Keratinocyte (primary cell): ENCODE measurements at regions not wholly inside any gene's neighbourhood (a gene's known extent, or its start where the extent isn't known, plus 50 kb on each side); places are given as distances from the start of the nearest gene placed in this dataset.

Source experiments
- DNase-seq: peaks from one replicate; pipeline ENCODE4 v3.0.0-alpha.2; 2011; ENCODE audit warnings: low read depth, missing footprints, low spot score
- FAIRE-seq: peaks from 2 replicates; lab custom pipeline; 2011; peaks lifted over from hg19 to GRCh38; lab: Jason Lieb, UNC
- H2AFZ ChIP-seq: 2 replicates; pipeline ENCODE4 v1.6.0; 2012; ENCODE audit warnings: low read length, control low read depth, inconsistent platforms; ENCODE audit not compliant: control insufficient read depth
- H3K27ac ChIP-seq: 2 replicates; pipeline ENCODE4 v1.5.1; 2011; ENCODE audit warnings: low read length; ENCODE audit not compliant: control insufficient read depth, insufficient read depth
- H3K27me3 ChIP-seq: 3 replicates; pipeline ENCODE4 v1.6.0; 2011; ENCODE audit warnings: low read length; ENCODE audit not compliant: control insufficient read depth, insufficient read depth; ENCODE audit errors: extremely low read depth
- H3K36me3 ChIP-seq, 2 experiments: 2 replicates in 1 of 2; 3 replicates in 1 of 2; pipeline ENCODE4 v1.5.1; 2011; ENCODE audit warnings: low read length in 2 of 2, mild to moderate bottlenecking in 1 of 2; ENCODE audit not compliant: control insufficient read depth in 2 of 2, insufficient read depth in 2 of 2; ENCODE audit errors: extremely low read depth in 1 of 2
- H3K4me1 ChIP-seq: 3 replicates; pipeline ENCODE4 v1.5.1; 2011; ENCODE audit warnings: low read length; ENCODE audit not compliant: control insufficient read depth, insufficient read depth; ENCODE audit errors: extremely low read depth
- H3K4me2 ChIP-seq: 3 replicates; pipeline ENCODE4 v1.6.0; 2011; ENCODE audit warnings: low read depth, low read length; ENCODE audit not compliant: control insufficient read depth, insufficient read depth; ENCODE audit errors: extremely low read depth
- H3K4me3 ChIP-seq, 3 experiments: fragments of 200-600 bp in 1 of 3; sonication (generic) in 1 of 3; 2 replicates in 2 of 3; 3 replicates in 1 of 3; pipeline ENCODE4 v1.5.1; 2011 to 2016; ENCODE audit warnings: low read length in 3 of 3, mild to moderate bottlenecking in 3 of 3, control low read depth in 2 of 3, inconsistent platforms in 1 of 3, low read depth in 1 of 3, mixed read lengths in 1 of 3, mixed run types in 1 of 3, moderate library complexity in 1 of 3; ENCODE audit not compliant: control insufficient read depth in 2 of 3, insufficient read depth in 2 of 3; ENCODE audit errors: extremely low read depth in 1 of 3
- H3K79me2 ChIP-seq: 2 replicates; pipeline ENCODE4 v1.6.0; 2012; ENCODE audit warnings: low read length; ENCODE audit not compliant: control insufficient read depth, insufficient read depth
- H3K9ac ChIP-seq: 3 replicates; pipeline ENCODE4 v1.6.0; 2011; ENCODE audit warnings: low read length; ENCODE audit not compliant: control insufficient read depth, insufficient read depth; ENCODE audit errors: extremely low read depth
- H3K9me1 ChIP-seq: 3 replicates; pipeline ENCODE4 v1.6.0; 2011; ENCODE audit warnings: low read length; ENCODE audit not compliant: control insufficient read depth, insufficient read depth; ENCODE audit errors: extremely low read depth
- H3K9me3 ChIP-seq: 2 replicates; pipeline ENCODE4 v1.5.1; 2012; ENCODE audit warnings: low read depth, low read length; ENCODE audit not compliant: control insufficient read depth
- H4K20me1 ChIP-seq: 3 replicates; pipeline ENCODE4 v1.6.0; 2011; ENCODE audit warnings: low read length; ENCODE audit not compliant: control insufficient read depth, insufficient read depth; ENCODE audit errors: extremely low read depth
- CTCF ChIP-seq, 3 experiments: IDR thresholded peaks in 1 of 3; conservative IDR thresholded peaks in 1 of 3; optimal IDR thresholded peaks in 1 of 3; 2 replicates in 2 of 3; 3 replicates in 1 of 3; pipeline versions ENCODE3 to v1.5.1; 2011; ENCODE audit warnings: low read length in 3 of 3, mild to moderate bottlenecking in 3 of 3, moderate library complexity in 2 of 3, control low read depth in 1 of 3, inconsistent platforms in 1 of 3; ENCODE audit not compliant: insufficient read depth in 2 of 3; ENCODE audit errors: extremely low read depth in 1 of 3
- EZH2 ChIP-seq: IDR thresholded peaks from one replicate; pipeline ENCODE4 v1.6.1; 2012; ENCODE audit warnings: inconsistent platforms, mild to moderate bottlenecking, low read length, moderate library complexity
- dilution Hi-C: fragments of 300-500 bp; cut with MboI; formaldehyde crosslinking; loops from one replicate; pipeline ENCODE4 v1.7.0; 2020; ENCODE audit warnings: low sequenced_read_pairs; ENCODE audit not compliant: extremely low pct_ligation_motif_present

- Histone ChIP-seq H3K4me3 (no peak overlapping the region), H3K27ac (no peak overlapping the region), H3K36me3 (no peaks in the 10 kb centered on the region), H3K79me2 (no peaks in the 10 kb centered on the region), H3K4me1 (no peaks in the 10 kb centered on the region), H2AFZ (no peak overlapping the region), H3K4me2 (no peak overlapping the region), H4K20me1 (no peaks in the 10 kb centered on the region), H3K9ac (no peak overlapping the region), H3K9me1 (no peaks in the 10 kb centered on the region), H3K27me3 (no peaks in the 10 kb centered on the region), H3K9me3 (no peaks in the 10 kb centered on the region)
- DNase-seq (no peak), FAIRE-seq (no peak)
- dilution Hi-C loops, result no loop called here
- TF ChIP-seq EZH2 (no peak), CTCF (optimal IDR thresholded peaks at IDR 0.05 in 1 of 3, IDR thresholded peaks at IDR 0.05 in 1 of 3, conservative IDR thresholded peaks at IDR 0.05 in 1 of 3; ENCODE audit: extremely low read depth in 1 of 3, insufficient read depth in 2 of 3, low read length in 3 of 3) (no peak)
These were observed 56.1 kb upstream of the NTRK2 start for GRCh38 chr9:84613431-84613830.

GRCh38 chr9:84615544-84615943, 54.0 kb upstream of the NTRK2 start:
- H3K9ac ChIP-seq, result no peak overlapping the region
- no peaks in the 10 kb centered on the region for H4K20me1 ChIP-seq
- no peak overlapping the region for H3K4me3 ChIP-seq
- H3K9me1 ChIP-seq, result no peaks in the 10 kb centered on the region
- TF ChIP-seq EZH2, result no peak
- no peak for TF ChIP-seq CTCF (optimal IDR thresholded peaks at IDR 0.05 in 1 of 3, IDR thresholded peaks at IDR 0.05 in 1 of 3, conservative IDR thresholded peaks at IDR 0.05 in 1 of 3; ENCODE audit: extremely low read depth in 1 of 3, insufficient read depth in 2 of 3, low read length in 3 of 3)
- no peaks in the 10 kb centered on the region for H3K4me1 ChIP-seq
- no peak for DNase-seq
- H3K9me3 ChIP-seq, result no peaks in the 10 kb centered on the region
- H3K36me3 ChIP-seq, result no peaks in the 10 kb centered on the region
- H3K79me2 ChIP-seq, result no peaks in the 10 kb centered on the region
- H3K27ac ChIP-seq, result no peak overlapping the region
- H2AFZ ChIP-seq, result no peak overlapping the region
- H3K4me2 ChIP-seq, result no peak overlapping the region
- no peaks in the 10 kb centered on the region for H3K27me3 ChIP-seq
- FAIRE-seq, result no peak
- dilution Hi-C loops, result no loop called here
